H1 (cell line): ENCODE measurements at regions not wholly inside any gene's neighbourhood (a gene's known extent, or its start where the extent isn't known, plus 50 kb on each side); places are given as distances from the start of the nearest gene placed in this dataset.

Source experiments
- CTCF ChIA-PET: fragments of 300-600 bp; sonication (Branson Sonifier 250); formaldehyde crosslinking; loops from one replicate; lab custom pipeline; 2021; ENCODE audit not compliant: partially characterized antibody; lab: Charles Lee
- POLR2A ChIA-PET: fragments of 300-600 bp; sonication (Branson Sonifier 250); formaldehyde crosslinking; loops from one replicate; lab custom pipeline; 2021; ENCODE audit warnings: inconsistent platforms; ENCODE audit not compliant: partially characterized antibody; lab: Charles Lee
- DNase-seq, 2 experiments: peaks; one replicate each; pipeline versions ENCODE4 v3.0.0 to v3.0.0-alpha.2; 2010 to 2022; ENCODE audit warnings: low spot score in 2 of 2, low read depth in 1 of 2, mixed read lengths in 1 of 2
- FAIRE-seq: peaks from 2 replicates; lab custom pipeline; 2011; peaks lifted over from hg19 to GRCh38; lab: Jason Lieb, UNC
- H2AFZ ChIP-seq: 2 replicates; pipeline ENCODE4 v1.8.1; 2012; ENCODE audit warnings: low read length, inconsistent platforms
- H2AK5ac ChIP-seq: 2 replicates; pipeline ENCODE4 v1.6.1; 2013; ENCODE audit warnings: low read depth, low read length
- H2BK120ac ChIP-seq: replicated peaks from 2 replicates; pipeline ENCODE3; 2013; ENCODE audit warnings: low read depth, low read length, inconsistent platforms
- H2BK12ac ChIP-seq: 2 replicates; pipeline ENCODE4 v1.6.1; 2013; ENCODE audit warnings: low read depth, low read length
- H2BK15ac ChIP-seq: 2 replicates; pipeline ENCODE4 v1.6.1; 2013; ENCODE audit warnings: low read length
- H2BK20ac ChIP-seq: 2 replicates; pipeline ENCODE4 v1.6.1; 2013; ENCODE audit warnings: low read length
- H2BK5ac ChIP-seq: 2 replicates; pipeline ENCODE4 v1.6.1; 2013; ENCODE audit warnings: low read depth, low read length
- H3K14ac ChIP-seq: 2 replicates; pipeline ENCODE4 v1.6.1; 2013; ENCODE audit warnings: inconsistent platforms; ENCODE audit not compliant: insufficient read length
- H3K18ac ChIP-seq: 2 replicates; pipeline ENCODE4 v1.6.1; 2013; ENCODE audit warnings: low read length; ENCODE audit errors: extremely low read depth
- H3K23ac ChIP-seq: 2 replicates; pipeline ENCODE4 v1.6.1; 2013; ENCODE audit warnings: inconsistent platforms; ENCODE audit not compliant: insufficient read length
- H3K23me2 ChIP-seq: 2 replicates; pipeline ENCODE4 v1.6.1; 2013; ENCODE audit warnings: low read depth, low read length
- H3K27ac ChIP-seq: 2 replicates; pipeline ENCODE4 v1.6.1; 2011; ENCODE audit warnings: low read depth, low read length, inconsistent platforms
- H3K27me3 ChIP-seq, 4 experiments: replicated peaks in 1 of 4; 1 replicate in 1 of 4; 2 replicates in 3 of 4; pipeline versions ENCODE4 v1.6.1 to v1.8.1; 2011 to 2013; ENCODE audit warnings: low read length in 3 of 4, mild to moderate bottlenecking in 3 of 4, inconsistent platforms in 2 of 4, mixed read lengths in 2 of 4, moderate library complexity in 1 of 4; ENCODE audit not compliant: control insufficient read depth in 3 of 4, insufficient read depth in 3 of 4; ENCODE audit errors: extremely low read depth in 1 of 4
- H3K36me3 ChIP-seq, 4 experiments: 2 replicates each; pipeline versions ENCODE4 v1.6.1 to v1.8.1; 2011 to 2013; ENCODE audit warnings: mild to moderate bottlenecking in 4 of 4, low read length in 3 of 4, moderate library complexity in 2 of 4, control low read depth in 1 of 4, inconsistent platforms in 1 of 4; ENCODE audit not compliant: insufficient read depth in 4 of 4, control insufficient read depth in 2 of 4
- H3K4ac ChIP-seq: replicated peaks from 2 replicates; pipeline ENCODE3; 2013; ENCODE audit warnings: low read length, low read depth, mixed read lengths, inconsistent platforms; ENCODE audit not compliant: insufficient read length
- H3K4me1 ChIP-seq, 4 experiments: replicated peaks in 1 of 4; 1 replicate in 1 of 4; 2 replicates in 3 of 4; pipeline versions ENCODE4 v1.6.1 to v1.8.1; 2011 to 2013; ENCODE audit warnings: low read length in 3 of 4, inconsistent platforms in 2 of 4, mixed read lengths in 1 of 4; ENCODE audit not compliant: insufficient read depth in 4 of 4, control insufficient read depth in 3 of 4
- H3K4me2 ChIP-seq, 2 experiments: 2 replicates each; pipeline versions ENCODE4 v1.6.1 to v1.8.1; 2011 to 2013; ENCODE audit warnings: low read depth in 2 of 2, low read length in 2 of 2, control low read depth in 1 of 2, inconsistent platforms in 1 of 2, mild to moderate bottlenecking in 1 of 2; ENCODE audit not compliant: insufficient read depth in 1 of 2
- H3K4me3 ChIP-seq, 4 experiments: fragments of 200-600, 300-600 bp in 1 of 4; sonication (generic), shearing (Covaris generic), sonication (Bioruptor Twin) in 1 of 4; 2 replicates each; pipeline versions ENCODE4 v1.5.1 to v1.8.1; 2011 to 2016; ENCODE audit warnings: low read length in 4 of 4, low read depth in 3 of 4, control low read depth in 2 of 4, inconsistent platforms in 2 of 4, mild to moderate bottlenecking in 2 of 4, mixed read lengths in 1 of 4, moderate library complexity in 1 of 4; ENCODE audit not compliant: insufficient read depth in 2 of 4; ENCODE audit errors: extremely low read depth in 1 of 4
- H3K56ac ChIP-seq: replicated peaks from 2 replicates; pipeline ENCODE3; 2013; ENCODE audit warnings: low read depth, mild to moderate bottlenecking, mixed read lengths, low read length, inconsistent platforms; ENCODE audit not compliant: insufficient read length
- H3K79me1 ChIP-seq: 2 replicates; pipeline ENCODE4 v1.6.1; 2013; ENCODE audit warnings: low read depth, low read length, control low read depth
- H3K79me2 ChIP-seq, 2 experiments: 2 replicates each; pipeline versions ENCODE4 v1.6.1 to v1.8.1; 2012 to 2013; ENCODE audit warnings: low read length in 2 of 2, mild to moderate bottlenecking in 2 of 2, inconsistent platforms in 1 of 2; ENCODE audit not compliant: insufficient read depth in 2 of 2, control insufficient read depth in 1 of 2
- H3K9ac ChIP-seq, 4 experiments: replicated peaks in 1 of 4; 1 replicate in 1 of 4; 2 replicates in 3 of 4; pipeline versions ENCODE4 v1.6.1 to v1.8.1; 2011 to 2013; ENCODE audit warnings: low read depth in 3 of 4, low read length in 3 of 4, control low read depth in 2 of 4, mild to moderate bottlenecking in 2 of 4, moderate library complexity in 2 of 4, inconsistent platforms in 1 of 4; ENCODE audit errors: extremely low read depth in 1 of 4
- H3K9me3 ChIP-seq, 2 experiments: 2 replicates each; pipeline versions ENCODE4 v1.6.1 to v1.8.1; 2012 to 2013; ENCODE audit warnings: mild to moderate bottlenecking in 2 of 2, moderate library complexity in 2 of 2, control low read depth in 1 of 2, inconsistent platforms in 1 of 2, low read depth in 1 of 2, low read length in 1 of 2, mixed read lengths in 1 of 2; ENCODE audit not compliant: insufficient read depth in 2 of 2
- H4K20me1 ChIP-seq, 2 experiments: replicated peaks in 1 of 2; 2 replicates each; pipeline versions ENCODE3 to v1.8.1; 2011 to 2013; ENCODE audit warnings: inconsistent platforms in 2 of 2, low read length in 2 of 2, mild to moderate bottlenecking in 1 of 2; ENCODE audit not compliant: insufficient read depth in 2 of 2, control insufficient read depth in 1 of 2
- H4K5ac ChIP-seq: 2 replicates; pipeline ENCODE4 v1.6.1; 2013; ENCODE audit warnings: low read length, low read depth, mixed read lengths, inconsistent platforms; ENCODE audit not compliant: insufficient read length
- H4K8ac ChIP-seq: 2 replicates; pipeline ENCODE4 v1.8.0; 2013; ENCODE audit warnings: mild to moderate bottlenecking, moderate library complexity, low read length, inconsistent platforms; ENCODE audit not compliant: insufficient read depth; ENCODE audit errors: extremely low read depth
- H4K91ac ChIP-seq: replicated peaks from 2 replicates; pipeline ENCODE3; 2013; ENCODE audit warnings: low read length, mixed read lengths, inconsistent platforms; ENCODE audit not compliant: insufficient read length
- GABPA ChIP-seq: IDR thresholded peaks from 2 replicates; pipeline ENCODE4 v1.6.1; 2011; ENCODE audit warnings: mild to moderate bottlenecking, low read length, moderate library complexity, borderline replicate concordance; ENCODE audit not compliant: insufficient read depth
- ZNF274 ChIP-seq: IDR thresholded peaks from 2 replicates; pipeline ENCODE4 v1.7.0; 2012; ENCODE audit warnings: low read length, borderline replicate concordance; ENCODE audit errors: extremely low read depth
- WGBS, 2 experiments: shearing (Covaris generic) in 1 of 2; methylation state at CpG; one replicate each; pipeline versions ENCODE4 v1.1.6 to v1.1.7; 2013 to 2015; ENCODE audit warnings: low lambda C conversion rate in 2 of 2, mixed read lengths in 2 of 2, inconsistent platforms in 1 of 2, low coverage in 1 of 2, missing lambda C conversion rate in 1 of 2; ENCODE audit not compliant: insufficient replicate concordance in 2 of 2, insufficient coverage in 1 of 2, insufficient read length in 1 of 2; ENCODE audit errors: extremely low coverage in 1 of 2, missing lambda C conversion rate in 1 of 2; 5-methylcytosine and 5-hydroxymethylcytosine counted together

DNA sequence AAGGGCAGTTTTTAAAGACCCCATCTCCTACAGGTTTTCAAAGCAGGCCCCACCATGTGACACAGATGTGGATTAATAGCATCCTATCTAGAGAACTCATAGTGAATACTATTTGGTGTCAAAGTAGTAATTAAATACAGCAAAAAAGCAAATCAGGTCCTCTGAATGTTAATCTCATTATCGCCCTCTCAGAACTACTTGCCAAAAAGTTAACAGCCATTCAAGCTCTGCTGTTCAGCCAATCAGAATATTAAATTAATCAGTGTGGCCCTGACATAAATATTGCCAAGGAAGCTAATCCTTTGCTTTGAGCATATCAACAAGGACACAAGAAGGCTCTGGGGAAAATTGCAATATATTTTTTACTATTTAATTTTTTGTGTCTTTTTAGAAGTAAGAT lies 428.9 kb upstream of the SOX11 start:
- ChIA-PET CTCF (no interaction called here), POLR2A (no interaction called here)

More for the DNA sequence above, 428.9 kb upstream of the SOX11 start:
- no peak for TF ChIP-seq GABPA
- TF ChIP-seq ZNF274: peak; percentile 20; the same call in 1 of the 2 replicates
- TF ChIP-seq, all 59 proteins: peak for 1
- Histone ChIP-seq H2BK15ac (no peak overlapping the region), H3K9me3 (peaks cover 0 to 2% of the 10 kb centered on the region in 2 experiments; a peak in 1 of 4 replicates), H3K18ac (no peak overlapping the region), H3K23me2 (no peaks in the 10 kb centered on the region), H2AFZ (no peak overlapping the region), H2BK5ac (no peak overlapping the region), H4K91ac (no peak overlapping the region), H3K79me1 (no peaks in the 10 kb centered on the region), H3K4me3 (no peak overlapping the region), H4K5ac (no peak overlapping the region), H3K36me3 (0 out of 8 replicates have a peak, but pooled peaks cover 0 to 2% (median 0%) of the 10 kb centered on the region in 4 experiments), H3K27me3 (no peaks in the 10 kb centered on the region), H4K8ac (no peak overlapping the region), H3K27ac (no peak overlapping the region), H2AK5ac (no peak overlapping the region), H3K56ac (no peak overlapping the region), H3K4me1 (no peaks in the 10 kb centered on the region), H2BK12ac (no peak overlapping the region), H3K4ac (no peak overlapping the region), H2BK120ac (no peak overlapping the region), H3K23ac (no peak overlapping the region), H3K14ac (no peak overlapping the region), H2BK20ac (no peak overlapping the region), H3K4me2 (no peak overlapping the region), H3K79me2 (no peaks in the 10 kb centered on the region), H4K20me1 (no peaks in the 10 kb centered on the region), H3K9ac (no peak overlapping the region)
- WGBS, 2 experiments: 94% methylated on average over 1 of the region's 1 CpG; no CpG with 5 or more reads in 1 of the 2 experiments
- FAIRE-seq (no peak), DNase-seq (no peak)
